ENCODE measurements at regions not wholly inside any gene's neighbourhood (a gene's known extent, or its start where the extent isn't known, plus 50 kb on each side); places are given as distances from the start of the nearest gene placed in this dataset.

DNA sequence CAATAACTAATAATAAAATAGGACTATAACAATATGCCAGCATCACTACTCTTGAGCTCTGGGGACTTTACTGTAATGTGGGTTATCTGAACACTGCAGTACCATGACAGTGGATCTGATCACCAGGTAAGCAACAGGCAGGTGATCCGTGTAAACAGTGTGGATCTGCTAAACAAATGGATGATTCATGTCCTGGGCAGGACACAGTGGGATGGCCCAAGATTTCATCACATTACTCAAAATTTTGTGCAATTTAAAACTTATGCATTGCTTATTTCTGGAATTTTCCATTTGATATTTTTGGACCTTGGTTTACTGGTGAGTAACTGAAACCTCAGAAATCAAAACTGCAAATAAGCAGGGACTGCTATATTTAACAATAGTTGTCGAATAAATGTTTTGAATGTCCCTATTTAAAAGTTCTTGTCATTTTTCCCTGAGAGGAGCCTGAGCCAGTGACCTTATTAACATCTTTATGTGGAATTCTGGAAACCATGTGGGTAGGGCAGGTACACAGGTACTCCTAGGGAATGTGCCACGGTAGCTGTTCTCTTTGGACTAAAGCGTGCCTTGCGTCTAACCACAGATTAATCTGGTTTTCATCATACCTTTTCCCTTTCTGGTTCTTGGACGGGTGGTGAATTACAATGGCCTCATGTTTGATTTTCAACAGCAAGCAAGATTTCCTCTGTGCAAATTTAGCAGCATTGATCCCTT is 214.5 kb upstream of the SASH1 start:
- DNase-seq: no peak

DNA sequence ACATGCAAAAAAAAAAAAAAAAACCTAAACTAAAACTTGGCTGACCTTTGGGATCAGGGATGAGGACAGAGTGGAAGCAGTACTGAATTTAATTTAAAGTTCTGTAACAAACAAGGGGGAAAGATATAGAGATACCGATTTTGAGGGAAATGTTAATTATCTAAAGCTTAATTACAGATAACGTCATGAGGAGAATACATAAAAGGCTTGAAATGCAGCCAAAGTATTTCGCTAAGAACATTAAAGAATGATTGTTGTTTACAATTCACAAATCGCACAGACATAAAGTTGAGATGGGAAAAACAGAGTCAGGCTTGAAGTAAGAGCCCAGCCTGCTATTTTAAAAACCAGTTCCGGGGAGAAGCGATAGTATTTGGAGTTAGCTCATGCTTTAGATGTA is 208.0 kb upstream of the SASH1 start:
- DNase-seq: no peak

DNA sequence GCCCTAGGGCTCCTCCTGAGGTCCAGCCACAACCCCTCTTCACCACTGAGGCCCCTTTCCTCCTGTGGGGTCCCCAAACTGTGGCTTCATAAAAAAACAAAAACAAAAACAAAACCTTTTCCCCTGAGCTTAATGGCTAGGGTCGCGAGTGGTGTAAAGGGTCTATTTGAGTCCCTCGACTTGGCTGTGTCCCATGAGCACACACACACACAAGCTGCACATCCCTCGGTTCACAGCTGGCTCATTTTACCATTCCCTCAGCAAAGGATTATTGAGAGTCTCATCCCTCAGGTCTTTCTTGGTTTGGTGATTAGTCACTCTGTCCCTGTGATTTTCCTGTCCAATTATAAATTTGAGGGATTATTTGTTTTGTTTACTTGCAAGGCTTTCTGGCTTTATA is 206.1 kb upstream of the SASH1 start:
- DNase-seq: no peak

GRCh38 chr6:148137652-148138051 is 205.0 kb upstream of the SASH1 start:
- no peak for DNase-seq

DNA sequence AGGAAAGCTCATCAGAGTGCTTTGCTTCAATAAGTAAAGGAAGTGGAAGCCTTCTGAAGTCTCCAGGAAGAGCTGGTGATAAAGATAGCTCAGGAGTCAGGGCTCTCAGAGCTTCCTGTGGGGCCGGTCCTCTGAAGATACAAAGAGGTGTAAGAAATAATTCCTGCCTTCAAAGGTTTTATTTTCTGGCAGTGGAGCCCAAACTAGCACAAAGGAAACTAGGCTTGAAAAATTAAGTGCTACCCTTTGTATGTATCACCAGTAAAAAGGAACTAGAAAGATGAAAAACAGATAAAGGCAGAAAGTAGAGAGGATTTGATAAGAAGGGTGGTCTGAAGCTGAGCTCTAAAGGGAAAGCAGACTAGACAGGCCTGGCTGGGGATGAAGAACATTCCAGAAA is 204.1 kb upstream of the SASH1 start:
- DNase-seq: no peak

DNA sequence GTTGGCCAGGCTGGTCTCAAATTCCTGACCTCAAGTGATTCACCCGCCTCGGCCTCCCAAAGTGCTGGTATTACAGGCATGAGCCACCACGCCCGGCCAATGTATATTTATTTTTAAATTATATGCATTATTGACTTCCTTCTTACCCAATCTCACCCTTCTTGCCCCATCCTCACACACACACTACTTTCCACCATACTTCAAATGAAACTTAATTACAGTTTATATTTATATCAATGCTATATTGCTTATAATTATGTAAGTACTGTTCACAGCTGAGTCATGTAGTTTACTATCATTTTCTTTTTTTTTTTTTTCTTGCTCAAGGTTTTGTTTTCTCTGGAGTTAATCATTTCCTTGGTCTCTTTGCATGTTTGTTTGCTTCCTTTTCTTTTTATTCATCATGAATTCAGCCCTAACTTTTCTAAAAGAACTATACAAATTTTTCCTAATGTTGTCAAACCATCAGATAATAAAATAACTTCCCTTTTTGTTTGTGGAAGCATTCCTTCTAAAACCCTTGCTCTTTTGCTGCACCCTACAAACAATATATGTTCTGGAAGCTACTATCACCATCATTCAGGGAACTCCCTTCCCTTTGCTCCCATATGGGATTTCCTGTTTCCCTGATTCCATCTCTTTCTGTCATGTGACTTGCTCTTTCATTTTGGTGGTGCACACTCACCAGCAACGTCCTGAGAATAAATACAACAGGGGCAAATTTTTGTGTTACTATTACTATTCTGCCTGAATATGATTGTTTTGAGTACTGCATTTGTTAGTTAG is 201.7 kb upstream of the SASH1 start:
- no peak for DNase-seq

- DNase-seq: no peak
Observed at GRCh38 chr6:148142821-148143220, 199.8 kb upstream of the SASH1 start.

DNA sequence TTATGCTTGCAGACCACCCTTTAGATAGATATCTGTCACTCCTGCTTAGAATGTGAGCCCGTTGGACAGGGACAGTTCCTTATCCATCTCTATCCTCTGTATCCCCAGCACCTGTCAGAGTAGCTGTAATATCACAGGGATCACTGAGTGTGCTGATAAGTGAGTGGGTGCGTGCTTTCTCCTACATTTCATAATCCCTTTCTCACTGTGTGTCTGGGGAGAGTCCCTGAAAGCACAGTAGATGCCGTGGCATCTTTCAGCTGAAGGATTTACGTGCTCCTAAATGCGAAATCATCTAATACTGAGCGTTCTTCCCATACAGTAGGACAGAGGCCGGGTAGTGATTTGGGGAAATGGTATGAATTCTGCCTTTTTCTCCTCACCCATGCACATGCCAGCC is 198.9 kb upstream of the SASH1 start:
- DNase-seq: no peak

DNA sequence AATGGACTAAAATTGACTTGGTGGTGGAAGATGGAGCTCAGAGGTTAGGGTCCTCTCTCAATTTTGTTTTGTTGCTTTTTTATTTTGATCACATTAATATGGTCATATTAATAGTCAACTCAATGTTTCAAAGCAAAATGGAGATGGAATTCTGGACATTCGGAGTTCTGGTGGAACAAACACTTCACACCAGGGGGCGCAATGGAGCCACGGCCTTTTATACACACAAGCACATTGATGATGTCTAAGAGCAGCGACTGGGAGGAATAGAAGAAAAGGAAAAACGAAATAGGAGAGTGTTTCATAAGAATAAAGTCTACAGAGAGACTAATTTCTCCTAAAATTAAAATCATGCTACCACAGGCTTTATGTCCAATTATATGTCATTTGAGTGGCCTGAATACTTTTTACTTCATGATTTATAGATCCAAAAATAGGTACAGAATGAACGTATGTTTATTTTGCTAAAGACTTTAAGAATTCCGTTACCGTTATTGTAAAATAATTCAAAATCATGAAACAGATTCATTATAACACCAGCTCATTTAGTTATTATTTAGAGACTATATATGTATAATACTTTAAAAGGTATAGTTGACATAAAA is 197.6 kb upstream of the SASH1 start:
- peak; percentile 70 to 72 for DNase-seq

DNA sequence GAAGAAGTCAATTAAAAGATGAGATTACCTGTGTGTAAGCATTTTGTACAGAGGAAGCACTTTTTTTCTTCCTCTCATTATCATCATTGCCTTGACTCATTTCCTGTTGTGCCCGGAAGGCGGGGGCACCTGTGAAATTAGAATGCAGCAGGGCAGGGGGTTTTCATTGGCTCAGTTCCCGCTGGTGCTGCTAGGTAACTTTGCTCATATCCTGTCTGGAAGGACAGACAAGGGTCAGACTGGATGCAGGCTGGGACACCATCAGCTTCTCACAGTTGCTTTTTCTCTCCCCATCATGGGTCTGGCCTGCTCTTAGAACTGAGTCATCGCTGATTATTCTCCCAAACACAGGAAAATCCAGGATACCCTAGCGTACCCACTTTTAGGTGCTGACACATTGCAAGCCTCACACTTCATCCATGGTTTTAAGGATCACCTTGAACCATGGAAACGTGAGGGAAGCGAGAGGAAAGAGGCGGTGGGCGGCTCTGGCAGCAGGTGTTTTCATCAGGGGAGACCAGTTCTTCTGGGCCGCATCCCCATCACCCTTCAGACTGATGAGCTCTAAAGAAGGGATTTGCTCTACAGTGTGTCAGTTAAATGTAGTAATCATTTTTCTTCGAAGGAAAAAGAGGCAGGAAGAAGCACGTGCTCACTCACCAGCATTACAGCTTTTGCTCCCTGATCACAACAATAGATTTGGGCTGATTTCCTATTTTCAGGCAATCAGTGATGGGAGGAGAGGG is 195.7 kb upstream of the SASH1 start:
- DNase-seq: peak in 1 of 2 experiments; percentile 17

- no peak for DNase-seq
Observed at GRCh38 chr6:148147463-148147830, 195.2 kb upstream of the SASH1 start.

DNA sequence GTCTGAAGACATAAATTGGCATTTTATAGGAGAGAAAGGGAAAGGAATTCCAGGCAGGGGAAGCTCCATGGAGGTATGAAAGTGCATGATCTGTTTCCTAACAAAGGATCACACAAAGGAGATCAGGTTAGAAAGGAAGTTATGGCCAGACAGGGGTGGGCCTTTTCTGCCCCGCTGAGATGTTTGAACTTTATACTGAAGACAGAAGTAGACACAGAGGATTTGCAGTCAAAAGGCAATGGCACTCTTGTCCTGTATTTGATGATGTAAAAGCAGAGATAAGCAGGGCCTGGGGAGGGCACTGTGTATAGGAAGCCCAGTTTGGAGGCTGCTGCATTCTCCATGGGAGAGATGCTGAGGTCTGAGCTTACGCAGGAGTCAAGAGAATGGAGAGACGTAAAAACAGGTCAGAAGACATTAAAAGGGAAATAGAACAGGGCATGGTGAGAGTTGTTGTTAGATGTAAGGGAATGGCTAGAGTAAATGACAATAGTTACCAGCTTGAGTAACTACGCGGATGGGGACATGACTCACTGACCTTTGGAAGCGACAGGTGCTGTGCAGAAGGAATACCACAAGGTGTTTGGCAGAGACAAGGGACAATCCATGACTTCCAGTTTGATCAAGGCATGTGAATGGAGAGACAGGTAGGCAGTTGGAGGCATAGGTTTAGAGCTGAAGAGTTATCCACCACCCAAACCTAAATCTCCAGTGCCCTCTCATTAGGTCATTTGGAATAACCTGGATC is 190.6 kb upstream of the SASH1 start:
- DNase-seq: no peak

GRCh38 chr6:148154668-148155067 is 188.0 kb upstream of the SASH1 start:
- no peak for DNase-seq

GRCh38 chr6:148155293-148155692 is 187.3 kb upstream of the SASH1 start:
- no peak for DNase-seq

- no peak for DNase-seq
Observed at GRCh38 chr6:148157841-148158240, 184.8 kb upstream of the SASH1 start.

GRCh38 chr6:148164645-148165044 is 178.0 kb upstream of the SASH1 start:
- no peak for DNase-seq

- peak; percentile 10 to 36 for DNase-seq
Observed at GRCh38 chr6:148166339-148166968, 176.2 kb upstream of the SASH1 start.

DNA sequence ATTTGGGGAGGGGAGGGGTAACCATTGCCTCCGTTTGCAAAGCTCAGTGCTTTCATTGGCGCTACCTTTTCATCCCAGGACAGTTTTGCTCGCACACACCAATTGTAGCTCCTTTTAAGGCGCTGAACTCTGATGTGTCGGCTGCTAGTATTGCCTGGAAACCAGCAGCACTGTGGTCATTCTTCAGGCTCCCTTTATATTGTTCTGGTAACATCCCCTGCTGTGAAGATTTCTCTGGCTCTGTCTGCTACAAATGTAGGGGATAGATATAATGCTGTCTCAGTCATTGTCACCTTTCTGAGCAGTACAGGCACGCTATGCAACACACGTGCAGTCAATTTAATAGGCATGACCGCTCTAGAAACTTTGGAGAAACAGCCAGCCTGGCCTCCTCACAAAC is 172.9 kb upstream of the SASH1 start:
- DNase-seq: no peak

GRCh38 chr6:148170286-148170685 is 172.4 kb upstream of the SASH1 start:
- no peak for DNase-seq

DNA sequence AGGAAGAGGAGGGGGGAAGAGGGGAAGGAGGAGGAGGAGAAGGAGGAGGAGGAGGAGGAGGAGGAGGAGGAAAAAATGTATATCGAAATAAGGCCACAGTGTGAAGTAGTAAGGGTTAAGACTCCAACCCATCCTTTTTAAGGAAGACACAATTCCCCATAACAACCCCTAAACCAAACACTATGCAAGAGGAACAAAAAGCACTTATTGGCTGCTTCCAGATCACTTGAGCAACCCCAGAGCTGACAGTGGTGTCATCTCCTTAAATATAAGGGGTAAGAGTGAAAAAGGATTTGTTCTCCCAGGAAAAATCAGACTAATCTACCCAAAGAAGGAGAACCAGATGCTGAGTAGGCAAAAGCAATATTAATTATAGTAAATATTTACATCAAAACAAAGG is 169.1 kb upstream of the SASH1 start:
- no peak for DNase-seq

DNA sequence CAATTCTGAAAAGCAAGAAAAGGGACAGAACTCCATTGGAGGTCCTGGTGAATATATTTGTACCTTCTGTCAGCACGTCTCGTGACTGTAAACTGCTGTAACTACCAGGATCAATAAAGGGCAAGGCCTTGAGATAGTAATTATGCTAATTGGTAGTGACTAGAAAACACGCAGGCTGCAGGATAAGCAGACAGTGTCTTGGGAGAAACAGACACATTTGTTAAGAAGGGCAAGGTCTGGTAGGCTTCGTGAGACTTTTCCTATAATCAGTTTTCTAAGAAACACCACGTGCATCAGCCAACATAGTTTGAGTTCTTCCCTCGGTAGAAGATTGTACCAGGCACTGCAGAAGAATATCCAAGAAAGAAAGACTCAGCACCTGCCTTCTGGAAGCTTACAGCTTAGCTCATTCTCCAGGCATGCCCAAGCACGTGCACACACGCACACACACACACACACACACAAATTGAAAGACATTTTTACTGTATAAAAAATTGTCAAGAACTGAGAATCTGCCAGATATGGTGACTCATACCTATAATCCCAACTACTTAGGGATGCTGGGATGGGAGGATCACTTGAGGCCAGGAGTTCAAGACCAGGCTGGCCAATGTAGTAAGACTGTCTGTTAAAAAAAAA is 167.0 kb upstream of the SASH1 start:
- DNase-seq: no peak
